HG03432 (cell line): ENCODE measurements at regions not wholly inside any gene's neighbourhood (a gene's known extent, or its start where the extent isn't known, plus 50 kb on each side); places are given as distances from the start of the nearest gene placed in this dataset.

ENCODE experiments used
- ATAC-seq: cut with Tn5 transposase; IDR thresholded peaks from one replicate; pipeline ENCODE4 v1.9.1; 2021; ENCODE audit warnings: mild to moderate bottlenecking, moderate library complexity; ENCODE audit not compliant: unreplicated experiment

- no peak for ATAC-seq
Measured at GRCh38 chr15:39318231-39318630, 262.6 kb upstream of the THBS1 start.

- ATAC-seq: no peak
Measured at GRCh38 chr15:39320355-39320754, 260.5 kb upstream of the THBS1 start.

DNA sequence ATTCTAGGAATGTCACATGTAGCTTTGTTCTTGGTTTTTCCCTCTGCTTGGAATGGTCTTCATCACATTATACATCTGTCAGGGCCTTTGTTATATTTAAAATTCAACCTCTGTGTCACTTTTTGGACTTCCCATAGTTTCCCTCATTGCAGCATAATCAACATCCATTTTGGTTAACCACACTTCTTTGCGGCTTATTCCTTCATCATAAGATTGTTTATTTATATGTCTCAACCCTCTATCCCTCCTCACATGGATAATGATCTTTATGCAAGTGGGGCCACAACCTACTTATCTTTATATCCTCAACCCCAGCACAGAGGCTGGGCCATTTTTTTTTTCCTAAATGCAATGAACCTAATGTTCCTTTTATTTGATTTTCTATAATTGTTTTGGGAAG is 260.0 kb upstream of the THBS1 start:
- ATAC-seq: no peak

DNA sequence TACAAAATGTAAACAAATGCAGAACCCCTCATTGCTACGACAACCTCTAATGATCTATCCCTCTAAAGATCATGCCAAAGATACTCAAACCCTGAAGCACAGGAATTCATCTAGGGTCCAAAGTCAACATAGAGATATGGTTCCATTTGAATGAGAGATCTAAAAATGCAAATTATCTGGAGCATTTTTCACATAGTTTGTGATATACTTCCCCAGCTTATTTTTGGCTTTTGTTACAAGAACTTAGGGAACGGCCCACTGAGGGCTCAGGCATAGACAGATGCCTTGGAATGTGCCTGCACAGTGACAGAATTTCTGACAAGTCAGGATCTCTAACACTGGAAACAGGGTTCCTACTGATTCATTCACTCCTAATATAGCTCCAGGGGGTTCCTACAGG is 258.9 kb upstream of the THBS1 start:
- no peak for ATAC-seq

GRCh38 chr15:39323157-39323556 is 257.7 kb upstream of the THBS1 start:
- no peak for ATAC-seq

DNA sequence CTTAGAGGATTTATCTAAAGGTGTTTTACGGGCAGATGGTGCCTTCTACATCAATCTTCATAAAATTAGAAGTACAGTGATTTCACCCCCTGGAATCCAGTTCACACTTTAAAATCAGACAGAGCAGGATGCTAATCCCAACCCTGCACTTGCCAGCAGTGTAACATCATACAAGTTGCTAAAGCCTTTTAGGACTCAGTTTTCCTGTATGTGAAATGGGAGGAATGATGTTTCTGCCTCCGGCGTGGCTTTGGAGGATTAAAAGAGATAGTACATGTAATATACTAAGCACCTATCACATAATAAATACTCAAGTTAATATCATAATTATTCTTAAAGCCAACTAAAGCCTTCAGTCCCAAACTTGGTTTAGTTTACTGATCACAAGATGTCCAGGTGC is 257.2 kb upstream of the THBS1 start:
- no peak for ATAC-seq

DNA sequence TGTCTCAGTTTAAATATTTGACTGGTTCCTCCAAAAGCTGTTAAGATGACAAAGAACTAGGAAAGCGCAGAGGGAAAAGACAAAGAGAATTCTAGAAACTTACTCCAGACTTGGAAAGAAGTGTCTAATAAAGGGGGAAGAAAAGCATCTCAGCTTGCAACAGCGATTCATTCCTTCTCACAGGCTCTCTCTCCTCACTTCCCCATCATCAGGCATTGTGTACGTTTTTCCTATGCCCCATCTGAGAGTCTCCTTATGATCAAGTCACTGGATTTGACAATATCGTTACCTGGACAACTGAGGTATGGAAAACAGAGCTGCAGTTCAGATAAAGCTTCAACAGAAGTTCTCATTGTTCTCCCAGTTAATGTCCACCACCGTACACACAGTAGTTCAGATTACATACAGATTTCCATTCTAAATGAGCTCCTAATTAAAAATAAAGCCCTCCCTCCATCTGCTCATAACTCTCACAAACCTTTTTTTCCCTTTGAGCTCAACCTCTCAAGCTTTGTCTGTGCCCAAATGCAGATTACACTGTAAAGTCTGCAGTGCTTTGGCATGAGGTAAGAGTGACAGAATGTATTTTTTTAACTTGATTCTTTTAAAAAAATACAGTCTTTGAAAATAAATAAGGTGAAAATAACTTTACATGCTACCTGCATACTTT is 254.4 kb upstream of the THBS1 start:
- ATAC-seq: no peak

GRCh38 chr15:39327005-39327730 is 253.7 kb upstream of the THBS1 start:
- no peak for ATAC-seq

DNA sequence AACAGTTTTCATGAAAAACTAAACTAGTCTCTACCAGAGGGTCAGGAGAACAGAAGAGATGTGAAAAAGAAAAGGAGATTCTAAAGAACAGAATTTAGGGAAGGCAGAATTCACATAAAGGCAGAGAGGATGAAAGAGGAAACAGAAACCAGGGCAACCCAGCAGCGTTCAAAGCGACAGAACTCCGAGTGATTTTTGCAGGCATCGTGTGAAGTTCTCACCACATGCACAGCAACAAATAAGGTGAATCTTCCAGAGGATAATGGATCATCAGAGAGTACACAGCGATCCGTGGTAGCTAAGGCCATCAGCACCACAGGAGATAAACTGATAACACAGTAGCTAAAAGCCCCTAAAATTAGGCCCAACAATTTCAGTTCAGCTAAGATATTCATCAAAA is 250.8 kb upstream of the THBS1 start:
- no peak for ATAC-seq

GRCh38 chr15:39331584-39331983 is 249.3 kb upstream of the THBS1 start:
- no peak for ATAC-seq

GRCh38 chr15:39332846-39333245 is 248.0 kb upstream of the THBS1 start:
- ATAC-seq: no peak

GRCh38 chr15:39333393-39333792 is 247.5 kb upstream of the THBS1 start:
- ATAC-seq: no peak

- ATAC-seq: no peak
Measured at GRCh38 chr15:39333896-39334295, 247.0 kb upstream of the THBS1 start.

DNA sequence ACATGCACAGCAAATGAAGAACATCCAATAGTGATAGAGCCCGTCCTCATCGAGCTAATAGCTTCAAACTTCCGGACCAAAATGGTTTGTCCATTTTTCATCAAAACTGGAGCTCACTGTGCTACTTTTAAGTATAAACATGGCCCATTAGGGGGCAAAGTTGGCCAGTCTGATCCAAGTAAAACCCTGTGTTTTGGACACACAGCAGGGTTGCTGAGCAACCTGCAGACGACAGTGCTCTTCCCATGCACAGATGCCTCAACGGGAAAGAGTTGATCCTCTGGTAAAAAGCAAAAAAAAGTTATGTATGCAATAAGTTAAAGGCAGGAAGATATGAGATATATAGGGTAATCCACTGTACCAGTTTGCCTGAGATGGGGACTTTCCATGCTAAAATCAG is 244.0 kb upstream of the THBS1 start:
- ATAC-seq: no peak

DNA sequence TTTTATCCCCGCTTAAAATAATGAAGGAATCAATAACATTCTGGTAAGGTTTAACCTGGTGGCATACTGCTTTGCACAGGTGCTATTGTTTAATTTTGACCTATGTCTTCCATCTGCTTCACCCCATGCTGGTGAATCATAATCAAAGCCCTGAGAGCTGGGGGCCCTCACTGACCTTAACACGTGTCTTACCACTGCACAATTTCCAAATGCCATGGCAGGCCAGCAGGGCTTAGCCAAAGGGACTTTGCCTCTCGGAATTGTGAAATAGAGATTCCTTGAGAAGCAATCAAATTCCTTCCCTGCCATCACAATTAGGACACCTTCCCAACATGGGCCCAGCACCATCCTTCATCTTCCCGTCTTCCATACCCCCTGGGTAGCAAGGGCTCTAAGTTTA is 242.6 kb upstream of the THBS1 start:
- ATAC-seq: no peak

- ATAC-seq: no peak
Measured at GRCh38 chr15:39340903-39341645, 239.8 kb upstream of the THBS1 start.

- no peak for ATAC-seq
Measured at GRCh38 chr15:39344662-39345141, 236.2 kb upstream of the THBS1 start.

- ATAC-seq: no peak
Measured at GRCh38 chr15:39345176-39345575, 235.7 kb upstream of the THBS1 start.

- ATAC-seq: no peak
Measured at GRCh38 chr15:39347453-39347852, 233.4 kb upstream of the THBS1 start.

- no peak for ATAC-seq
Measured at GRCh38 chr15:39350785-39351184, 230.1 kb upstream of the THBS1 start.

GRCh38 chr15:39354189-39354588 is 226.7 kb upstream of the THBS1 start:
- no peak for ATAC-seq
